22Rv1 (cell line): ENCODE measurements at regions not wholly inside any gene's neighbourhood (a gene's known extent, or its start where the extent isn't known, plus 50 kb on each side); places are given as distances from the start of the nearest gene placed in this dataset.

Experiments used
- CTCF ChIP-seq: fragments of 450-650 bp; IDR thresholded peaks from 2 replicates; pipeline ENCODE4 v1.5.1; 2017; ENCODE audit warnings: mild to moderate bottlenecking
- ZFX ChIP-seq: fragments of 450-650 bp; IDR thresholded peaks from 2 replicates; pipeline ENCODE4 v1.6.1; 2017; ENCODE audit warnings: antibody characterized with exemption, borderline replicate concordance

- TF ChIP-seq CTCF (no peak), ZFX (no peak)
Observed at GRCh38 chr11:42315267-42315666, 855.8 kb upstream of the LRRC4C start.
